ENCODE measurements at regions not wholly inside any gene's neighbourhood (a gene's known extent, or its start where the extent isn't known, plus 50 kb on each side); places are given as distances from the start of the nearest gene placed in this dataset.

- H3K27me3 ChIP-seq (ENCODE audit: control insufficient read depth in 3 of 3, insufficient read depth in 3 of 3, low read length in 3 of 3) = no peaks in the 10 kb centered on the region
- no peaks in the 10 kb centered on the region for H3K9me3 ChIP-seq (ENCODE audit: control insufficient read depth in 3 of 3, low read length in 3 of 3)
- H3K4me3 ChIP-seq (ENCODE audit: low read length in 3 of 3) = no peak overlapping the region
- H3K4me1 ChIP-seq (ENCODE audit: control insufficient read depth in 3 of 3, insufficient read depth in 3 of 3, low read length in 3 of 3) = no peaks in the 10 kb centered on the region
- H3K27ac ChIP-seq (ENCODE audit: low read depth, low read length) = no peak overlapping the region
- H3K9ac ChIP-seq (ENCODE audit: low read depth in 1 of 3, low read length in 3 of 3) = no peak overlapping the region
- H3K36me3 ChIP-seq (ENCODE audit: control insufficient read depth in 3 of 3, insufficient read depth in 3 of 3, low read length in 3 of 3) = no peaks in the 10 kb centered on the region
Measured at GRCh38 chr6:19424853-19425252, 412.3 kb upstream of the ID4 start.

GRCh38 chr6:19427548-19427947, 409.6 kb upstream of the ID4 start:
- no peak overlapping the region for H3K4me3 ChIP-seq (ENCODE audit: low read length in 3 of 3)
- no peaks in the 10 kb centered on the region for H3K4me1 ChIP-seq (ENCODE audit: control insufficient read depth in 3 of 3, insufficient read depth in 3 of 3, low read length in 3 of 3)
- H3K9ac ChIP-seq (ENCODE audit: low read depth in 1 of 3, low read length in 3 of 3) = no peak overlapping the region
- no peak overlapping the region for H3K27ac ChIP-seq (ENCODE audit: low read depth, low read length)
- no peaks in the 10 kb centered on the region for H3K9me3 ChIP-seq (ENCODE audit: control insufficient read depth in 3 of 3, low read length in 3 of 3)
- no peaks in the 10 kb centered on the region for H3K27me3 ChIP-seq (ENCODE audit: control insufficient read depth in 3 of 3, insufficient read depth in 3 of 3, low read length in 3 of 3)
- no peaks in the 10 kb centered on the region for H3K36me3 ChIP-seq (ENCODE audit: control insufficient read depth in 3 of 3, insufficient read depth in 3 of 3, low read length in 3 of 3)

- Histone ChIP-seq H3K4me1 (ENCODE audit: control insufficient read depth in 3 of 3, insufficient read depth in 3 of 3, low read length in 3 of 3) (no peaks in the 10 kb centered on the region), H3K36me3 (ENCODE audit: control insufficient read depth in 3 of 3, insufficient read depth in 3 of 3, low read length in 3 of 3) (no peaks in the 10 kb centered on the region), H3K9me3 (ENCODE audit: control insufficient read depth in 3 of 3, low read length in 3 of 3) (no peaks in the 10 kb centered on the region), H3K27me3 (ENCODE audit: control insufficient read depth in 3 of 3, insufficient read depth in 3 of 3, low read length in 3 of 3) (no peaks in the 10 kb centered on the region), H3K9ac (ENCODE audit: low read depth in 1 of 3, low read length in 3 of 3) (no peak overlapping the region), H3K27ac (ENCODE audit: low read depth, low read length) (no peak overlapping the region), H3K4me3 (ENCODE audit: low read length in 3 of 3) (peak overlapping the region in 1 of 3 donors; percentile 31)
Measured at GRCh38 chr6:19432966-19433498, 404.1 kb upstream of the ID4 start.

- no peaks in the 10 kb centered on the region for H3K36me3 ChIP-seq (ENCODE audit: control insufficient read depth in 3 of 3, insufficient read depth in 3 of 3, low read length in 3 of 3)
- H3K27ac ChIP-seq (ENCODE audit: low read depth, low read length) = no peak overlapping the region
- no peaks in the 10 kb centered on the region for H3K4me1 ChIP-seq (ENCODE audit: control insufficient read depth in 3 of 3, insufficient read depth in 3 of 3, low read length in 3 of 3)
- no peak overlapping the region for H3K4me3 ChIP-seq (ENCODE audit: low read length in 3 of 3)
- H3K9me3 ChIP-seq (ENCODE audit: control insufficient read depth in 3 of 3, low read length in 3 of 3) = peaks cover 0 to 2% (median 0%) of the 10 kb centered on the region in 3 donors
- no peaks in the 10 kb centered on the region for H3K27me3 ChIP-seq (ENCODE audit: control insufficient read depth in 3 of 3, insufficient read depth in 3 of 3, low read length in 3 of 3)
- H3K9ac ChIP-seq (ENCODE audit: low read depth in 1 of 3, low read length in 3 of 3) = no peak overlapping the region
Measured at GRCh38 chr6:19434065-19434464, 403.1 kb upstream of the ID4 start.

GRCh38 chr6:19435755-19436154, 401.4 kb upstream of the ID4 start:
- no peaks in the 10 kb centered on the region for H3K27me3 ChIP-seq (ENCODE audit: control insufficient read depth in 3 of 3, insufficient read depth in 3 of 3, low read length in 3 of 3)
- H3K4me3 ChIP-seq (ENCODE audit: low read length in 3 of 3) = no peak overlapping the region
- H3K9me3 ChIP-seq (ENCODE audit: control insufficient read depth in 3 of 3, low read length in 3 of 3) = peaks cover 0 to 2% (median 0%) of the 10 kb centered on the region in 3 donors
- no peak overlapping the region for H3K9ac ChIP-seq (ENCODE audit: low read depth in 1 of 3, low read length in 3 of 3)
- H3K36me3 ChIP-seq (ENCODE audit: control insufficient read depth in 3 of 3, insufficient read depth in 3 of 3, low read length in 3 of 3) = no peaks in the 10 kb centered on the region
- no peak overlapping the region for H3K27ac ChIP-seq (ENCODE audit: low read depth, low read length)
- H3K4me1 ChIP-seq (ENCODE audit: control insufficient read depth in 3 of 3, insufficient read depth in 3 of 3, low read length in 3 of 3) = no peaks in the 10 kb centered on the region

DNA sequence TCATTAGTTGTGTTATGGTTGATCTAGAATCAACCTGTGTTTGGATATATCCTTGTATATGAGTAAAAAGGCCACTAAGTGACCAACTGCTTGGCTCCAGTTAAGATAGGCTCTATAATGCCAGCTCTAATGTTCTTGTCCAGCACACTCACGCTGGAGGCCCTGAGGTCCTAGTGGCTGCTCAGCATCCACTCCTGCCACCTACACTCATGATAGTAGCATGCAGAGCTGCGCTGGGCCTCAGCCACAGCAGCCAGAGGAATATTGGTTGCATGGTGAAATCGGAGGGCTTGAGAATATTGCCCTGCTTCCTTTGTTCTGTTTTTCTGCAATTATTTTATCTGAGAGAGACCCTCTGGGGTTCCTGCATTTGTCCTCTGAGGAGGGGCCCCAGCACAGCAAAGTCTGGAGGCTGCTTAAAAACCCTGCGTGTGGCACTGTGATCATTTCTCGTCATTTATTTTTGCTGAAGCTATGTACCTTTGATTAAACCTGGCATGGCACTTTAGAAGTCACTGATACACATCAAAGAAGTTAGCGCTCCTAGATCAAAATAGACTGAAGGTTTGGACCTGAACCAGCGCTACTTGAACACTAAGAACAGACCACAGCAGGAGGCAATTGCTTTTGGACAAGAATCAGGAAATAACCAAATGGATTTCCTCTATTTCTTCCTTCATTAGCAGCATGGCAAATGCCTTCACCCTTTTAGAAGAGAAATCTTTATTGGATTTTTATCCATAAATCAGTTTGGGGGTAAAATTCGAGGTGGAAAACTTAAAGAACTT, 398.4 kb upstream of the ID4 start:
- Histone ChIP-seq H3K4me1 (ENCODE audit: control insufficient read depth in 3 of 3, insufficient read depth in 3 of 3, low read length in 3 of 3) (no peaks in the 10 kb centered on the region), H3K36me3 (ENCODE audit: control insufficient read depth in 3 of 3, insufficient read depth in 3 of 3, low read length in 3 of 3) (no peaks in the 10 kb centered on the region), H3K9ac (ENCODE audit: low read depth in 1 of 3, low read length in 3 of 3) (no peak overlapping the region), H3K9me3 (ENCODE audit: control insufficient read depth in 3 of 3, low read length in 3 of 3) (peaks cover 0 to 2% (median 0%) of the 10 kb centered on the region in 3 donors), H3K27me3 (ENCODE audit: control insufficient read depth in 3 of 3, insufficient read depth in 3 of 3, low read length in 3 of 3) (no peaks in the 10 kb centered on the region), H3K27ac (ENCODE audit: low read depth, low read length) (no peak overlapping the region), H3K4me3 (ENCODE audit: low read length in 3 of 3) (no peak overlapping the region)

DNA sequence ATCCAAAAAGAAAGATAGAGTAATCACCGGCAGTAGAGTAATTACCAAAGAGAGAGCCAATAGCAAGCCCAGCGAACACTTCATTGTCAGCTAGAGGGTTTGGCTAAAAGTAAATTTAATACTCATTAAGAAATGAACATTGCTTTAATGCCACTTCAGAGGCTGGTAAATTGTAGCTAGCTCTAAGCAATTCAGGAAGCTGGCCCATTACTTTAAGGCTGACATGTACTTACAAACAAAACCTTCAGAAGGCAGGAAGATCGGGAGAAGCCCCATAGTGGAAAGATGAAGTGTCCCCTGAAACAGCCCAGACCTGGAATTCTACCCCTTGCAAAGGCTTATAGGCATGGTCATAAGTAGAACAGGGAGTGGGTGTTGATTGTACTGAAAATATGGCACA, 396.6 kb upstream of the ID4 start:
- no peak overlapping the region for H3K4me3 ChIP-seq (ENCODE audit: low read length in 3 of 3)
- peaks cover 0 to 2% (median 0%) of the 10 kb centered on the region in 3 donors for H3K9me3 ChIP-seq (ENCODE audit: control insufficient read depth in 3 of 3, low read length in 3 of 3)
- H3K36me3 ChIP-seq (ENCODE audit: control insufficient read depth in 3 of 3, insufficient read depth in 3 of 3, low read length in 3 of 3) = no peaks in the 10 kb centered on the region
- no peak overlapping the region for H3K9ac ChIP-seq (ENCODE audit: low read depth in 1 of 3, low read length in 3 of 3)
- H3K27me3 ChIP-seq (ENCODE audit: control insufficient read depth in 3 of 3, insufficient read depth in 3 of 3, low read length in 3 of 3) = no peaks in the 10 kb centered on the region
- no peak overlapping the region for H3K27ac ChIP-seq (ENCODE audit: low read depth, low read length)
- H3K4me1 ChIP-seq (ENCODE audit: control insufficient read depth in 3 of 3, insufficient read depth in 3 of 3, low read length in 3 of 3) = no peaks in the 10 kb centered on the region

- Histone ChIP-seq H3K27ac (ENCODE audit: low read depth, low read length) (no peak overlapping the region), H3K9ac (ENCODE audit: low read depth in 1 of 3, low read length in 3 of 3) (no peak overlapping the region), H3K9me3 (ENCODE audit: control insufficient read depth in 3 of 3, low read length in 3 of 3) (peaks cover 0 to 2% (median 0%) of the 10 kb centered on the region in 3 donors), H3K4me3 (ENCODE audit: low read length in 3 of 3) (no peak overlapping the region), H3K27me3 (ENCODE audit: control insufficient read depth in 3 of 3, insufficient read depth in 3 of 3, low read length in 3 of 3) (no peaks in the 10 kb centered on the region), H3K36me3 (ENCODE audit: control insufficient read depth in 3 of 3, insufficient read depth in 3 of 3, low read length in 3 of 3) (no peaks in the 10 kb centered on the region), H3K4me1 (ENCODE audit: control insufficient read depth in 3 of 3, insufficient read depth in 3 of 3, low read length in 3 of 3) (no peaks in the 10 kb centered on the region)
Measured at GRCh38 chr6:19443411-19443810, 393.8 kb upstream of the ID4 start.

DNA sequence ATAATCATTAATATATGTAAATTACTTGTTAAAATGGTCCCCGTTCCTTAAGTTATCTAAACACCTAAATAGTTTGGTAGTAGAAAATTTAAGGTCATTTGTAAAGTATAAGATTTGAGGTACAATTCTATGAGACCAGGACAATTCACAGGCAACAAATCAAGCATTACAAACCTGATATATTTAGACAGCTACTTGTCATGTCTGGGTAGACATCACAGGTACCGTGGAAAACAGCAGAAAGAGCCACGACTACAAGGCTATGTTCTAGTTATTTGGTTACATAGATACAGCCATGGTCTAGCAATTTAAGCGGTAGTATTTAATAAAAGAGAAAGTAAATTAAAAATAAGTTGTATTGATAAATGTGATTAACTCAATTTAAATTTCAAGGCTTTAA, 393.1 kb upstream of the ID4 start:
- Histone ChIP-seq H3K4me1 (ENCODE audit: control insufficient read depth in 3 of 3, insufficient read depth in 3 of 3, low read length in 3 of 3) (no peaks in the 10 kb centered on the region), H3K9me3 (ENCODE audit: control insufficient read depth in 3 of 3, low read length in 3 of 3) (no peaks in the 10 kb centered on the region), H3K27me3 (ENCODE audit: control insufficient read depth in 3 of 3, insufficient read depth in 3 of 3, low read length in 3 of 3) (no peaks in the 10 kb centered on the region), H3K36me3 (ENCODE audit: control insufficient read depth in 3 of 3, insufficient read depth in 3 of 3, low read length in 3 of 3) (no peaks in the 10 kb centered on the region), H3K9ac (ENCODE audit: low read depth in 1 of 3, low read length in 3 of 3) (no peak overlapping the region), H3K4me3 (ENCODE audit: low read length in 3 of 3) (no peak overlapping the region), H3K27ac (ENCODE audit: low read depth, low read length) (no peak overlapping the region)

- Histone ChIP-seq H3K4me3 (ENCODE audit: low read length in 3 of 3) (no peak overlapping the region), H3K4me1 (ENCODE audit: control insufficient read depth in 3 of 3, insufficient read depth in 3 of 3, low read length in 3 of 3) (no peaks in the 10 kb centered on the region), H3K27ac (ENCODE audit: low read depth, low read length) (no peak overlapping the region), H3K27me3 (ENCODE audit: control insufficient read depth in 3 of 3, insufficient read depth in 3 of 3, low read length in 3 of 3) (no peaks in the 10 kb centered on the region), H3K9ac (ENCODE audit: low read depth in 1 of 3, low read length in 3 of 3) (no peak overlapping the region), H3K36me3 (ENCODE audit: control insufficient read depth in 3 of 3, insufficient read depth in 3 of 3, low read length in 3 of 3) (no peaks in the 10 kb centered on the region), H3K9me3 (ENCODE audit: control insufficient read depth in 3 of 3, low read length in 3 of 3) (no peaks in the 10 kb centered on the region)
Measured at GRCh38 chr6:19444481-19444880, 392.7 kb upstream of the ID4 start.

All from skeletal muscle tissue (tissue), 3 donors.